ENCODE measurements at regions not wholly inside any gene's neighbourhood (a gene's known extent, or its start where the extent isn't known, plus 50 kb on each side); places are given as distances from the start of the nearest gene placed in this dataset.
"Not testable (repeated sequence)": the region's sequence is repeated elsewhere in the genome, so short reads cannot be mapped to it uniquely, and the experiment has no call there.

- Histone ChIP-seq H3K27me3 (ENCODE audit: insufficient read depth in 3 of 3, low read length in 2 of 3) (peaks cover 0 to 1% (median 0%) of the 10 kb centered on the region in 3 donors), H3K9me3 (no peaks in the 10 kb centered on the region), H3K4me3 (no peak overlapping the region), H3K27ac (no peak overlapping the region), H3K36me3 (ENCODE audit: insufficient read depth in 1 of 2, low read depth in 1 of 2) (no peaks in the 10 kb centered on the region), H3K4me1 (no peaks in the 10 kb centered on the region)
- intact Hi-C loops (cut with DNase I) = no loop called here
- no peak for ATAC-seq
- TF ChIP-seq CTCF (IDR thresholded peaks at IDR 0.05) = no peak
- DNase-seq = no peak
- WGBS, 3 donors = 71 to 76% (median 73%) methylated on average over 5 of the region's 5 CpGs
Measured at GRCh38 chr10:123356799-123357198, 202.6 kb downstream of the BUB3 start.

DNA sequence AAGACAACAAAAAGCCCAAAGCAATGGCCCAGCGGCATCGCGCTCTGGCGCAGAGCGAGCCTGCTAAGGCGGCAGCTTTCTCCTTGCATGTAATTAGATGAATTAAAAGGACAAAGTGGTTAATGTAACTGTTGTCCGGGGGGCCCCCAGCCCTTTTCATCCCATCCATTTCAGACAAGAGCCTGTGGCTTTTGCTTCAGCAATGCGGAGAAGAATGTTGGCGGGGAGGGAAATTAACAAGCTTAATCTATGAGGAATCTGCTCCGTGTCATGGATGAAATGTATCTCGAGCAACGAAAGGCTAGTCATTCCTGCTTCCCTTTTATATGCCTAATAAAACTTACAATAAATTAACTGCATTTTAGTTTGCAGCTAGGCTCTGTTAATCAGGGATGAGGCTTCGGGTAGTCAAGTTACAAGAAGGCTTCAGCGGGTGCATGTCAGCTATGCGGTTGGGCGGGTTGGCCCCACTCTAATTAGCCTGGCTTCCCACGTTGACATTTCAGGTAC, 203.3 kb downstream of the BUB3 start:
- TF ChIP-seq CTCF (IDR thresholded peaks at IDR 0.05) = no peak
- no peak for DNase-seq
- Histone ChIP-seq H3K9me3 (no peaks in the 10 kb centered on the region), H3K27me3 (ENCODE audit: insufficient read depth in 3 of 3, low read length in 2 of 3) (peaks cover 0 to 1% (median 0%) of the 10 kb centered on the region in 3 donors), H3K36me3 (ENCODE audit: insufficient read depth in 1 of 2, low read depth in 1 of 2) (no peaks in the 10 kb centered on the region), H3K4me3 (no peak overlapping the region), H3K4me1 (no peaks in the 10 kb centered on the region), H3K27ac (no peak overlapping the region)
- intact Hi-C loops (cut with DNase I) = no loop called here
- ATAC-seq = no peak
- 28 to 38% (median 31%) methylated on average over 17 of the region's 17 CpGs for WGBS, 3 donors

DNA sequence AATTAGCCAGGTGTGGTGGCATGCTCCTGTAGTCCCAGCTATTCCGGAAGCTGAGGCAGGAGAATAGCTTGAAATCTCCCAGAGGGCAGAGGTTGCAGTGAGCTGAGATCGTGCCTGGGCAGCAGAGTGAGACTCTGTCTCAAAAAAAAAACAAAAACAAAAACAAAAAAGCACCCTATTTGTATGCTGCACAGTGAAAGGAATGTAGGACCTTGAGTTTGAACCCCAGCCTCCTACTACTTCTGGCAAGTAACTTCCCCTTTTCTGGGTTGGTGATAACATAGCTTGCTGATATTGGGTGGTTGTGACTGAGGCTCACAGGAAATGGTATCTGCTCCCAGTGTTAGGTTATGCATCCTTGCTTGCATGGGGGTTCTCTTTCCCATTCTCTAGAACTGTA, 205.3 kb downstream of the BUB3 start:
- Histone ChIP-seq H3K4me3 (no peak overlapping the region), H3K36me3 (ENCODE audit: insufficient read depth in 1 of 2, low read depth in 1 of 2) (no peaks in the 10 kb centered on the region), H3K9me3 (no peaks in the 10 kb centered on the region), H3K27me3 (ENCODE audit: insufficient read depth in 3 of 3, low read length in 2 of 3) (peaks cover 0 to 1% (median 0%) of the 10 kb centered on the region in 3 donors), H3K27ac (no peak overlapping the region), H3K4me1 (no peaks in the 10 kb centered on the region)
- intact Hi-C loops (cut with DNase I) = no loop called here
- DNase-seq = no peak
- WGBS, 3 donors = 76 to 81% (median 77%) methylated on average over 2 of the region's 2 CpGs
- TF ChIP-seq CTCF (IDR thresholded peaks at IDR 0.05) = no peak
- no peak for ATAC-seq

DNA sequence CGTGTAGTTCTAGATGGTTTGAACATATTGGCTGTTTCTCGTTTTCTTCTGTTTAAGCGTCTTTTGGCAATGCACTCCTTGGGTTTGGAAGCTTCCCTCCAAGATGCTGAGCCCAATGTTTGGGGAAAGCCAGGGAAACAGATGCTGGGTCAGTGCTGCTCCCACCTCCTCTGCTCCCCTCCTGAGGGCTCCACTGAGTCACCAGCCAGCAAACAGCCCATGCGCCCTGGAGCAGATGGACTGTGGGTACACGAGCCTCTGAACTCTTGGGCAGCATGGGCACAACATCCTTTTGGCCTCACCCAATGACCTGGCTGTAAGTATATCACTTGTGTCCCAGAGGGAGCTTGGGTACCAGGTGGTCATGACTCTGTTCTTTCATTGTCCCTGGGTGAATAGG, 207.6 kb downstream of the BUB3 start:
- DNase-seq (no peak), ATAC-seq (no peak)
- Histone ChIP-seq H3K27me3 (ENCODE audit: insufficient read depth in 3 of 3, low read length in 2 of 3) (peaks cover 0 to 1% (median 0%) of the 10 kb centered on the region in 3 donors), H3K27ac (no peak overlapping the region), H3K36me3 (ENCODE audit: insufficient read depth in 1 of 2, low read depth in 1 of 2) (no peaks in the 10 kb centered on the region), H3K9me3 (no peaks in the 10 kb centered on the region), H3K4me3 (no peak overlapping the region), H3K4me1 (no peaks in the 10 kb centered on the region)
- no peak for TF ChIP-seq CTCF (IDR thresholded peaks at IDR 0.05)
- intact Hi-C loops (cut with DNase I) = no loop called here
- WGBS, 3 donors = 83 to 89% (median 84%) methylated on average over 5 of the region's 5 CpGs

- WGBS, 3 donors = 89 to 96% (median 92%) methylated on average over 4 of the region's 4 CpGs
- no peaks in the 10 kb centered on the region for H3K36me3 ChIP-seq (ENCODE audit: insufficient read depth in 1 of 2, low read depth in 1 of 2)
- H3K27ac ChIP-seq = no peak overlapping the region
- H3K4me3 ChIP-seq = no peak overlapping the region
- H3K9me3 ChIP-seq = no peaks in the 10 kb centered on the region
- DNase-seq (no peak), ATAC-seq (no peak)
- intact Hi-C loops (cut with DNase I) = no loop called here
- no peaks in the 10 kb centered on the region for H3K27me3 ChIP-seq (ENCODE audit: insufficient read depth in 3 of 3, low read length in 2 of 3)
- no peaks in the 10 kb centered on the region for H3K4me1 ChIP-seq
- TF ChIP-seq CTCF (IDR thresholded peaks at IDR 0.05) = no peak
Measured at GRCh38 chr10:123367195-123367594, 213.0 kb downstream of the BUB3 start.

DNA sequence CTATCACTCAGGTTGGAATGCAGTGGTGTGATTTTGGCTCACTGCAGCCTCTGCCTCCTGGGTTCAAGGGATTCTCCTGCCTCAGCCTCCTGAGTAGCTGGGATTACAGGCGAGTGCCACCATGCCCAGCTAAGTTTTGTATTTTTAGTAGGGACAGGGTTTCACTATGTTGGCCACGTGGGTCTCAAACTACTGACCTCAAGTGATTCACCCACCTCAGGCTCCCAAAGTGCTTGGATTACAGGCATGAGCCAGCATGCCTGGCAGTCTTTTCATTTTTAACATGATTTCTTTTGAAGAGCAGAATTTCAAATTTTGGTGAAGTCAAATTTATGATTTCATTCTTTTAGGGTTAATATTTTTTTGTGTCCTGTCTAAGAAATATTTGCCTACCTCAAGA, 217.4 kb downstream of the BUB3 start:
- H3K36me3 ChIP-seq (ENCODE audit: insufficient read depth in 1 of 2, low read depth in 1 of 2); H3K4me1 ChIP-seq; DNase-seq; H3K27me3 ChIP-seq (ENCODE audit: insufficient read depth in 3 of 3, low read length in 2 of 3); H3K9me3 ChIP-seq; H3K27ac ChIP-seq; ATAC-seq; H3K4me3 ChIP-seq; intact Hi-C loops (cut with DNase I): not testable (repeated sequence)
- WGBS, 3 donors = 69 to 80% (median 79%) methylated on average over 2 of the region's 2 CpGs
